Ammon's horn (tissue), 1 donor: ENCODE measurements at regions not wholly inside any gene's neighbourhood (a gene's known extent, or its start where the extent isn't known, plus 50 kb on each side); places are given as distances from the start of the nearest gene placed in this dataset.
A peak's percentile ranks its signal among the peaks of the same experiment; 100 is the strongest.
"Not testable (repeated sequence)": the region's sequence is repeated elsewhere in the genome, so short reads cannot be mapped to it uniquely, and the experiment has no call there.

Experiments used
- DNase-seq: peaks from one replicate; pipeline ENCODE4 v3.0.0-alpha.2; 2016; ENCODE audit warnings: low spot score

- DNase-seq = no peak
Measured at GRCh38 chr4:135065366-135065765, 863.8 kb upstream of the PABPC4L start.

- no peak for DNase-seq
Measured at GRCh38 chr4:135050086-135050717, 848.6 kb upstream of the PABPC4L start.

- no peak for DNase-seq
Measured at GRCh38 chr4:135032670-135033069, 831.1 kb upstream of the PABPC4L start.

GRCh38 chr4:135015771-135016170 is 814.2 kb upstream of the PABPC4L start:
- DNase-seq = no peak

- DNase-seq = no peak
Measured at GRCh38 chr4:135007400-135007799, 805.8 kb upstream of the PABPC4L start.

- no peak for DNase-seq
Measured at GRCh38 chr4:134999169-134999568, 797.6 kb upstream of the PABPC4L start.

- no peak for DNase-seq
Measured at GRCh38 chr4:134961963-134962362, 760.4 kb upstream of the PABPC4L start.

GRCh38 chr4:134958862-134959261 is 757.3 kb upstream of the PABPC4L start:
- no peak for DNase-seq

- DNase-seq = no peak
Measured at GRCh38 chr4:134955059-134955458, 753.5 kb upstream of the PABPC4L start.

GRCh38 chr4:134952775-134953174 is 751.2 kb upstream of the PABPC4L start:
- no peak for DNase-seq

- no peak for DNase-seq
Measured at GRCh38 chr4:134952305-134952704, 750.7 kb upstream of the PABPC4L start.

GRCh38 chr4:134948110-134948642 is 746.6 kb upstream of the PABPC4L start:
- no peak for DNase-seq

GRCh38 chr4:134944115-134944514 is 742.5 kb upstream of the PABPC4L start:
- no peak for DNase-seq

GRCh38 chr4:134936014-134936413 is 734.4 kb upstream of the PABPC4L start:
- no peak for DNase-seq

- DNase-seq = peak; percentile 8
Measured at GRCh38 chr4:134935320-134935719, 733.7 kb upstream of the PABPC4L start.

- no peak for DNase-seq
Measured at GRCh38 chr4:134934036-134934808, 732.6 kb upstream of the PABPC4L start.

GRCh38 chr4:134915355-134915754 is 713.8 kb upstream of the PABPC4L start:
- no peak for DNase-seq

GRCh38 chr4:134914250-134914649 is 712.7 kb upstream of the PABPC4L start:
- DNase-seq = not testable (repeated sequence)

GRCh38 chr4:134911941-134912340 is 710.4 kb upstream of the PABPC4L start:
- no peak for DNase-seq

GRCh38 chr4:134906404-134907023 is 704.9 kb upstream of the PABPC4L start:
- DNase-seq = peak; percentile 6

- DNase-seq = no peak
Measured at GRCh38 chr4:134905061-134905460, 703.5 kb upstream of the PABPC4L start.

- no peak for DNase-seq
Measured at GRCh38 chr4:134888156-134888555, 686.6 kb upstream of the PABPC4L start.

GRCh38 chr4:134885436-134885835 is 683.8 kb upstream of the PABPC4L start:
- no peak for DNase-seq
